ENCODE measurements at regions not wholly inside any gene's neighbourhood (a gene's known extent, or its start where the extent isn't known, plus 50 kb on each side); places are given as distances from the start of the nearest gene placed in this dataset.

GRCh38 chr3:132246212-132246611 lies 71.0 kb upstream of the ACP3 start:
- TF ChIP-seq GATA3 (IDR thresholded peaks at IDR 0.05; ENCODE audit: low read depth, low read length): no peak
- TF ChIP-seq GATA2 (IDR thresholded peaks at IDR 0.05; ENCODE audit: low read depth, low read length): no peak
